HG03280 (cell line): ENCODE measurements at regions not wholly inside any gene's neighbourhood (a gene's known extent, or its start where the extent isn't known, plus 50 kb on each side); places are given as distances from the start of the nearest gene placed in this dataset.

Experiments
- ATAC-seq: cut with Tn5 transposase; IDR thresholded peaks from one replicate; pipeline ENCODE4 v1.9.1; 2021; ENCODE audit warnings: mild to moderate bottlenecking, moderate library complexity; ENCODE audit not compliant: unreplicated experiment

- no peak for ATAC-seq
Observed at GRCh38 chr7:155138204-155138603, 68.1 kb downstream of the HTR5A start.

- no peak for ATAC-seq
Observed at GRCh38 chr7:155141562-155141961, 71.4 kb downstream of the HTR5A start.

DNA sequence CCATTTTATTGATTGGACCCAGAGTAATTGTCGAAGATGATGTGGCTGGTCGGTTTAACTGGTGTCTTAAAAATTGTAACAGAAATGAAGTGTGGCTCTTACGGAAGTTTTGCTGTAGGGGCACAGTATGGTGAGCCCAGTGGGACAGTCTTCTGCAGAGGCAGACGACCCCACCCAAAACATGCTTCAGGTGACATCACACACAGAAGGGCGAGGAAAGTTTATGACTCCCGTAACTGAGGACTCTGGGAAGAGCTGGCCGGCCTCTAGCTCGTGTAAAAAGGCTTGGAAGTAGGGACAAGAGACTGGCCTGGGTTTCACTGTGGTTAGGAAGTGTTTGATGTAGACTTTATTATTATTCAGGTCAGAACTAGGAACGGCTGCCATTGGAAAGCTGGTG, 73.3 kb downstream of the HTR5A start:
- ATAC-seq = no peak

DNA sequence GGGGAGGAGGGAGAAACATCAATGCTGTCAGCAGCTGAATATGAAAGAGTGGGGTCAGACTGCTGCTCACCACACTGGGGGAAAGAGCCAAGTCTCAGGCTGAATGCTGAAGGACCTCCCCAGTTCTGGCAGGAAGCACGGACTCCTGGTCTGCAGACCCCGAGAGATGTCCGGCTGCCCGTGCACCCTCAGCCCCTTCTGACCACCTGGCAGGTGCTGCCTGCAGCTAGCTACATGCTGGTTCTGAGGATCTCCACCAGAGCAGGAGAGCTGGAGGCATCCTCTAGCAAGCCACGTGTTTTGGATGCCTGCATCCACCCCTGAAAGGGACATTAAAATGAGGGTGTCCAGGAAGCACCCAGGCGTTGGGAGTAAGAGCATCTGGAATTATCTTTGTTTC, 74.2 kb downstream of the HTR5A start:
- ATAC-seq = no peak

DNA sequence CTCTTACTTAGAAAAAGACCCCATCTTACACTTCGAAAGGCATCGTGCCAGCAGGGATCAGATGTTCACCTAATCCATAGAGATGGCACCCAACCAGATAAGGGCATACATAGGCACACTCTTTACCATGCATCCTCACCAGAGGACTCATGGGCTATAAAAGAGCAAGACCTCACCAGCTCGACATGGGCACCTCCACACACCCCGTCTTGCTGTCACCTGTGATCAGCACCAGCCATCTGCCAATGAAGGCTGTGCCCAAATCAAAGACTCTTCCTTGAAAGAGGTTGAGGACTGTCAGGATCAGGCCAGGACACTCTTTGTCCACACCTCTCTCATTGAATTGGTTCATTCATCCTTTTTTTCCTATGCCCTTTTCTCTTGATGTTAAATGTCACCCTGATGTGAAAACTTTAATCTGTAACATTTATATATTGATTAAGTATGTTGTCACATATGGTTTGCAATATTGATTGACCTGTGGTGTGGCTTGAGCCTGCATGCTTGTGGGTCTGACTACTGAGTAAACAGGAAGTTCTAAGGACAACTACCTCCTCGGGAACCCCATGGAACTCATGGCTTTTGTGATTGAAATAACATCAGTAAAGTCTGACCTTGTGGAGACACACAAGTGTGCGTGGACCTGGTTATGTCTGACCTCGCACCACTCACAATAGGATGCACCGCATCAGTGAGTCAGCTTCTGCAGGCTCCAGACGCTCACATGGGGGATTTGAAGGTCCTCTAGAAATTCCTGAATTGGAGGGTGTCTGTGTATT, 75.5 kb downstream of the HTR5A start:
- no peak for ATAC-seq

GRCh38 chr7:155147172-155147571, 77.0 kb downstream of the HTR5A start:
- ATAC-seq = no peak

DNA sequence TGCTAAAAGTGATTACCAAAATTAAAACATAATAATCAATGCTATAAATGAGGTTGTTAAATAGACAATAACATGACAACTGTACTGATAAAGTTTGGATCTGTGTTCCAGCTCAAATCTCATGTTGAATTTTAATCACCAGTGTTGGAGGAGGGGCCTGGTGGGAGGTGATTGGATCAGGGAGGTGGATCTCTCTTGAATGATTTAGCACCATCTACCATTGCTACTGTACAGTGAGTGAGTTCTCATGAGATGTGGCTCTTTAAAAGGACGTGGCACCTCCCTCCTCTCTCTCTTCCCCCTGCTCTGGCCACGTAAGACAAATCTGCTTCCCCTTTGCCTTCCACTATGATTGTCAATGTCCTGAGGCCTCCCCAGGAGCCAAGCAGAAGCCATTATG, 77.5 kb downstream of the HTR5A start:
- ATAC-seq = no peak

GRCh38 chr7:155153676-155154075, 83.6 kb downstream of the HTR5A start:
- no peak for ATAC-seq

GRCh38 chr7:155154586-155154985, 84.5 kb downstream of the HTR5A start:
- ATAC-seq = no peak

DNA sequence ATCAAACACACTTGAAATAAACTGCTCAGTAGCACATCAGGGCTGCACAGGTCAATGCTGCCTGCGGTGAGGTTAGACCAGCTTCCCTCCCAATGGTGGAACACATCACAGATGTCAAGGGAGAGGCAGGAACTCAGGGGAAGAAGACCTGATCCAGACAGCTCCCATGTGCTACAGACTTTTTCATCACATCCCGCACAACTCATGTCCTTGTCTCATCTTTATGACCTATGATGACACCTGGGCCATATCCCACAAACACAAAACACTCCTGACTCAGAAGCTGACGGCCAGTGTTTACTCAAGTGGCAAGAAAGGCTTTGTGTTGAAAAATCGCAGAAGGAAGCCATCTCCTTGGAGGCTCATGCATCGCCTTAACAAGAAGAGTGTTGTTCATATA, 91.6 kb downstream of the HTR5A start:
- ATAC-seq = no peak

GRCh38 chr7:155162422-155162821, 92.3 kb downstream of the HTR5A start:
- no peak for ATAC-seq

DNA sequence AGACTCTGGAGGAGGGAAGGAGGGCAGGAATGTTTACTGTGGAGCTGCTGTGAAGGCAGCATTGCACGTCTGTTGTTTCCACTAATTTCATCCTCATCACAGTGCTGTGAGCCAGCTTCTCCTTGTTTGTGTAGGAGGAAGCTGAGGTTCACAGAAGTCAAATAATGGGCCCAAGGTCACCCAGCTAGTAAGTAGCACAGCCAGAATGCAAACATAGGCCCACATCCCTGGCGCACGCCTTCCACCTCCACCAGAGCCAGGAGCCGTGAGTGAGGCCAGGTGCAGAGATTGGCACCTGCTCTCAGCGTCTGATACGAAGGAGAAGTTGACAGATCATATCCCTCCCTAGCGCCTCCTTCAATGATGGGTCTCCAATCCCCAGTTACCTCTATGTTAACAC, 93.6 kb downstream of the HTR5A start:
- ATAC-seq = no peak

DNA sequence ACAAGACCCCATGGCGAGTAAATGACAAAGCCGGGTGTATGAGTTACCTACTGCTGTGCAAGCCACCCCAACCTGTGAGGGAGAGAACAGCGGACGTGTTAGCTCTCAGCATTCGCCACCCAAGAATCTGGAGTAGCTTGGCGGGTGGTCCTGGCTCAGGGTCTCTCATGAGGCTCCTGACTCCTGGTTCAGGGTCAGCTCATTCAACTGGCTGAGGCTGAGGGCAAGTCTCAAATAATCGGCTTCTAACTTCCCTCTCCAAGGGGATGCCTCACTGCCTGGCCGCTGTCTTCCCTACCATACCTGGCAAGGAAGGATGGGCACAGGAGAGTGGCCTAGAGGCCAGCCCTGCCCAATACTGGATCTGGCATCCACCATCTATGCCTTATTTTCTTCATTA, 94.2 kb downstream of the HTR5A start:
- no peak for ATAC-seq

DNA sequence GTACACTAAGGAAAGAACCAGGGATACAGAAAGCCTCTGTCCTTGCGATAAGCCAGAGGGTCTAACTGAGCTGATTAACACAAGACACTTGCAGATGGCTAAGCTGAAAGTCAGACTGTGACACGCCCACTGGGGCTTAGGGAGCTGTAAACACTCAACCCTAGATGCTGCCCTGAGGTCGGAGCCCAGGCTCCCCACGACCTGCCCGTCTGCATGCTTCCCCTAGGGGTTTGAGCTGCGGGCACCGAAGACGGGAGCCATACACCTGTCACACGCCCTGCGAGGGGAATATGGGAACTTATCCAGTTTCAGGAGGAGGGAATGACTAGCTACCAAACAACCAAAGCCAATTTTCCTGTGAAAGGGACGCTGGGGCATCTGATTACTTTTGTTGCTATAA, 96.0 kb downstream of the HTR5A start:
- no peak for ATAC-seq

DNA sequence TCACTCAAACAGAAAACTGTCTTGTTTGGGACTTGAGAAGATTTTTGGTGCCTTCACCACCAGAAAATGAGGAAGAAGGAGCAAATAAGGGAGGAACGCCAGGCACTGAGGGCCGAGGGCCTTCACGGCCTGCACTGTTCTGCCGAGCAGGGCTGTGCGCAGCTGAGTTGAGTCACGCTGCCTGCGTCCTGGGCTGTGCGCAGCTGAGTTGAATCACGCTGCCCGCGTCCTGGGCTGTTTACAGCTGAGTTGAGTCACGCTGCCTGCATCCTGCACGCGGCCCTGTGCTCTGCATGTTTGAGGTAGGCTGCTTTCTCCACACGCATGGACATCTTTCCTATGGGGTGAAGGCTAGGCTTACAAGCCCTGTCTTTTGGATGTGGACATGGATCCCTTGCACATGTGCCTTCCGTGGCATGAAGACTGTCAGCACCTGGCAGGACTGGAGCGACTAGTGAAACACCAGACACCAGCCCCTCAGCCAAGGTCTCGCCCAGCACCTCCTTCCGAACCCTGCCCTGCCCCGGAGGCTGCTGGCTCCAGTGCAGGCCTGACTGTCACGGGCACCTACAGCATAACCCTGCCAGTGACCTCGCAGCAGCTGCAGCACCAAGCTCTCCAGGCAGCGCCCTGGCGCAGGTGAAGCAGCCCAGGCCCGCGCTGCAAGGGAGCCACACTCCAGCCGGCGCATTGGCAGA, 96.7 kb downstream of the HTR5A start:
- peak; percentile 90 for ATAC-seq

DNA sequence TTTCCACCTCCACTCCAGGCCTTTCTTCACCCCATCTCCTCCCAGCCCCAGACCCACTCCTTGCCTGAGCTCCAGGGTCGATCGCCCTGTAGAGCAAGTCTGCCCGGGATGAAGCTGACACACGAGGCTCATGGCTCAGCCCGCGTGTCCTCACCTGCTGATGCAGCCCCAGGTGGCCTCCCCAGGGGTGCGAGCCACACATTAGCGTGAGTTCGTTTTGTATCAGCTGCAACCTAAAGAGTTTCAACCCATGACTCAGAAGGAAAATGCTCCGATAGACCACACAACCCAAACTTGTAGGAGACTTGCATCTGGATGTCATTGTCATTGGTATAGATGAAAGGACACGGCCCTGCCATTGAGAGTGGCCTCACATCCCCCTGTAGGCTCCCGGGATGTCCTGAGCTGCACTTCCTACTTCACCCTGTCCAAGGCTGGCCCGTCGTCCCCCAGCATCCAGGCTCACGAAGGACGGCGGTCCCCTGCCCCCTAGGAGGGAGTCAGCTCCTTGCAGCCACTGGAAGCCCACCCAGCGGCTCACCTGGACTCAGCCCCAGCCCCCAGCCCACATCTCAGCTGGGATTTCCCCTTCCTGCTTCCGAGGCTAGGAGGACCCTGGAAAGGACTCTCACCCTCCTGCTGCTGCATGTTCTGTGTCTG, 97.7 kb downstream of the HTR5A start:
- no peak for ATAC-seq

- no peak for ATAC-seq
Observed at GRCh38 chr7:155168597-155169480, 98.7 kb downstream of the HTR5A start.

DNA sequence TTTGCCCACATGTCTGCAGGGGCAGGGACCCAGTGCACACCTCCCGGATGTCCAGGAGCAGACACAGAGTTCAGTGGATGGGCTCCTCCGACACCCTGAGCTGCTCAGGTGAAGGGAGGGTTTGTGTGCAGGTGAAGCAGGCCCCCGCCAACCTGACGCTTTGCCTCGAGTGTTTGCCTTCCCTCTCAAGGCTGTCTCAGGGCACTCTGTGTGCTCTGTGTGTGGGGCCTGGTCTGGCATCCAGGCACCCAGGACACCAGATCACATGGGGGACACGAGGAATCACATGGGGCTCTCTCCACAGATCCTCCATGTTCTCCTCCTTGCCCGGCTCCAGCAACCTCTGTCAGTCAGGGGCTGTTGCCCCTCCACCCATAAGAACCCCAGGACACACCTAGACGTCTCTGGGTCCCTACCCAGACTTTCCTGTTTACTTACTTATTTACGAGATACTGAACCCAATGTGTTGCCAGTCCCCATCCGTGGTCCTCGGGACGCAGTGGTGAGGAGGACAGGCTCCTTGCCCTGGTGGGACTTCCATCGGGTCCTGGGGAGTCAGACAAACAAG, 99.5 kb downstream of the HTR5A start:
- ATAC-seq = no peak

DNA sequence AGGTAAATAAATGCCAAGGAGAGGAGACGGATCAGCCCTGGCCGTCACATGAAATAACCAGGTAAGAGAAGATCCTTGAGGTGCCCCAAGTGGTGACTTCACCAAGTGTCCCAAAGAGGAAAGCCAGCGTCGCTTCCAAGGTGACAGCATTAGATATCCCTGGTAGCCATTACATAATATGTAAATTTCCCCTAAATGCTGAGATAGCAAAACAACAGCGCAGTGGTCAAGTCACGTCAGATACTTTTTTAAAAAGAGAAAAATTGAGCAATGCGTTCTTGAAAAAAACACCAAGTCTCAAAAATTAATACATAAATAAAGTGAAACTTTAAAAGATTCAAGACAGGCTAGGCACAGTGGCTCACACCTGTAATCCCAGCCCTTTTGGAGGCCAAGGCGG, 100.2 kb downstream of the HTR5A start:
- no peak for ATAC-seq

DNA sequence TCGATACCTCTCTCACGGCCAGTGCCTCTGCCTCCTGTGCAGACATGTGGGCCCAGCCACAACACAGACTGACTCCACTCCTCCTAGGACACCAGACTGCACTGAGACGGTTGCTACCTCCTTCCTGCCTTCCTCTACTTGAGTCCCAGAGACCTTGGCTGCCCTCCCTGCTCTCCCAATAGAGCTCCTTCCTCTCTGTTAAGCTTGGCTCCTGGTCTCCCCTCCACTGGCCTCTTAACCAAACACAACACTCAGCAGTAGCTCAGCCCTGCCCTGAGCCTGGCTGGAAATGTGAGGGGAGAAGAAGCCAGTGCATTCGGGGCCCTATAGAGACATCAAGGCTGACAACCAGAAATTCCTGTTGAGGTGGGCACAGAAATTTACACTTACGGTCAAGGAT, 102.0 kb downstream of the HTR5A start:
- ATAC-seq = no peak

GRCh38 chr7:155173905-155174304, 103.8 kb downstream of the HTR5A start:
- ATAC-seq = no peak
